GM19351 (cell line): ENCODE measurements at regions not wholly inside any gene's neighbourhood (a gene's known extent, or its start where the extent isn't known, plus 50 kb on each side); places are given as distances from the start of the nearest gene placed in this dataset.

Experiments
- ATAC-seq: cut with Tn5 transposase; IDR thresholded peaks from one replicate; pipeline ENCODE4 v1.9.1; 2021; ENCODE audit warnings: mild to moderate bottlenecking, moderate library complexity; ENCODE audit not compliant: unreplicated experiment

- ATAC-seq = no peak
Observed at GRCh38 chr4:96894621-96895020, 1054.7 kb downstream of the PDHA2 start.

GRCh38 chr4:96895826-96896225 is 1055.9 kb downstream of the PDHA2 start:
- no peak for ATAC-seq

- ATAC-seq = no peak
Observed at GRCh38 chr4:96912716-96913115, 1072.8 kb downstream of the PDHA2 start.

- ATAC-seq = no peak
Observed at GRCh38 chr4:96913441-96914080, 1073.7 kb downstream of the PDHA2 start.

GRCh38 chr4:96916711-96917110 is 1076.8 kb downstream of the PDHA2 start:
- ATAC-seq = no peak

GRCh38 chr4:96936886-96937285 is 1097.0 kb downstream of the PDHA2 start:
- no peak for ATAC-seq

- ATAC-seq = no peak
Observed at GRCh38 chr4:96946552-96946951, 1106.7 kb downstream of the PDHA2 start.

GRCh38 chr4:96952610-96953009 is 1112.7 kb downstream of the PDHA2 start:
- ATAC-seq = no peak

- no peak for ATAC-seq
Observed at GRCh38 chr4:96955226-96955625, 1115.3 kb downstream of the PDHA2 start.

- no peak for ATAC-seq
Observed at GRCh38 chr4:96955691-96956090, 1115.8 kb downstream of the PDHA2 start.

- no peak for ATAC-seq
Observed at GRCh38 chr4:96969455-96969854, 1129.6 kb downstream of the PDHA2 start.

GRCh38 chr4:96972920-96973319 is 1133.0 kb downstream of the PDHA2 start:
- no peak for ATAC-seq

GRCh38 chr4:96974295-96974694 is 1134.4 kb downstream of the PDHA2 start:
- no peak for ATAC-seq

- ATAC-seq = no peak
Observed at GRCh38 chr4:96983830-96984229, 1143.9 kb downstream of the PDHA2 start.

GRCh38 chr4:96986816-96987215 is 1146.9 kb downstream of the PDHA2 start:
- ATAC-seq = no peak

GRCh38 chr4:96991083-96991482 is 1151.2 kb downstream of the PDHA2 start:
- ATAC-seq = no peak

- ATAC-seq = no peak
Observed at GRCh38 chr4:96992443-96992842, 1150.8 kb downstream of the STPG2 start.

GRCh38 chr4:96993560-96993959 is 1149.7 kb downstream of the STPG2 start:
- no peak for ATAC-seq

GRCh38 chr4:97003715-97004114 is 1139.6 kb downstream of the STPG2 start:
- no peak for ATAC-seq

- no peak for ATAC-seq
Observed at GRCh38 chr4:97013309-97013708, 1130.0 kb downstream of the STPG2 start.

GRCh38 chr4:97013711-97014110 is 1129.6 kb downstream of the STPG2 start:
- no peak for ATAC-seq

- ATAC-seq = no peak
Observed at GRCh38 chr4:97015301-97015700, 1128.0 kb downstream of the STPG2 start.

- no peak for ATAC-seq
Observed at GRCh38 chr4:97016186-97016907, 1126.9 kb downstream of the STPG2 start.
